ENCODE measurements at regions not wholly inside any gene's neighbourhood (a gene's known extent, or its start where the extent isn't known, plus 50 kb on each side); places are given as distances from the start of the nearest gene placed in this dataset.

DNA sequence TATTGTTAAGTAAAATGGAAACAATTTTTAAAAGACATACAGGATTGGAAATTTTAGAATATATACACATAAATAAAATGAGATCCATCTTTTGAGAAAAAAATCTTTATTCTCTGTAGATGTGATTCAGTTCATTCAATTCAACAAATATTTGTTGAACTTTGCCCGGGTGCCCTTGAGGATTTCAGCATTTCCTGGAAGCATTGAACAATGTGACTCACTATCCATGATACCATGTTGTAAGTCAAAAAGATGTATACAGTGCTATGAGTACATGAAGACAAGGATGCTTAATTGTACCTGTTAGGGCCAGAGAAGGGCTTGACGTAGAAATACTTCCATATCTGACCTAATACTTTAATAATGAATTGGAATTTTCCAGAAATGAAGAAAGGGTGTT lies 353.7 kb downstream of the METTL15 start:
- Histone ChIP-seq H3K4me1 (no peaks in the 10 kb centered on the region), H3K36me3 (ENCODE audit: control insufficient read depth, insufficient read depth, low read length) (no peaks in the 10 kb centered on the region), H3K4me2 (ENCODE audit: low read length) (no peak overlapping the region), H3K4me3 (ENCODE audit: low read depth, low read length) (no peak overlapping the region), H3K9ac (no peak overlapping the region), H2AFZ (no peak overlapping the region), H3K79me2 (no peaks in the 10 kb centered on the region), H3K27ac (no peak overlapping the region), H3K9me3 (ENCODE audit: control insufficient read depth, low read length) (no peaks in the 10 kb centered on the region), H3K27me3 (ENCODE audit: control insufficient read depth, insufficient read depth, low read length) (no peaks in the 10 kb centered on the region)
- TF ChIP-seq, protein P1, sequence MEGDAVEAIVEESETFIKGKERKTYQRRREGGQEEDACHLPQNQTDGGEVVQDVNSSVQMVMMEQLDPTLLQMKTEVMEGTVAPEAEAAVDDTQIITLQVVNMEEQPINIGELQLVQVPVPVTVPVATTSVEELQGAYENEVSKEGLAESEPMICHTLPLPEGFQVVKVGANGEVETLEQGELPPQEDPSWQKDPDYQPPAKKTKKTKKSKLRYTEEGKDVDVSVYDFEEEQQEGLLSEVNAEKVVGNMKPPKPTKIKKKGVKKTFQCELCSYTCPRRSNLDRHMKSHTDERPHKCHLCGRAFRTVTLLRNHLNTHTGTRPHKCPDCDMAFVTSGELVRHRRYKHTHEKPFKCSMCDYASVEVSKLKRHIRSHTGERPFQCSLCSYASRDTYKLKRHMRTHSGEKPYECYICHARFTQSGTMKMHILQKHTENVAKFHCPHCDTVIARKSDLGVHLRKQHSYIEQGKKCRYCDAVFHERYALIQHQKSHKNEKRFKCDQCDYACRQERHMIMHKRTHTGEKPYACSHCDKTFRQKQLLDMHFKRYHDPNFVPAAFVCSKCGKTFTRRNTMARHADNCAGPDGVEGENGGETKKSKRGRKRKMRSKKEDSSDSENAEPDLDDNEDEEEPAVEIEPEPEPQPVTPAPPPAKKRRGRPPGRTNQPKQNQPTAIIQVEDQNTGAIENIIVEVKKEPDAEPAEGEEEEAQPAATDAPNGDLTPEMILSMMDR (IDR thresholded peaks at IDR 0.05), result no peak

DNA sequence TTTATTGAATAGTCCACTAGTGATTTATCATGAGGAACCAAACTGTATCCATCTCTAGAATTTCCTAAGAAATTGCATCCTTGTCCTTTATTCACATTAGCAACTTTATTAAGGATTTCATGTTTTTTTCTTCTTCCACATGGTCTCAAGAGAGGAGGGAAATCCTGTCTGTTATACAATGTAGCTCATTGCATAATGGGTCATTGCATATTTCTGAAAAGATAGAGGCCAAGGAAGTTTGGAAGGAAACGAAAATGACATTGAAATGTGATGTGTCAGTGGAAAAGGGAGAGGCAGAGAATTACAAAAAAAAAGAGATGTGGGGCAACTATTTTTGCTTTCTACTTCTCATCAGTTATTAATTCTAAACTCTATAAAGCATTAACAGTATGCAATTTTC lies 353.1 kb downstream of the METTL15 start:
- TF ChIP-seq, protein P1 (IDR thresholded peaks at IDR 0.05), result no peak
- H3K36me3 ChIP-seq (ENCODE audit: control insufficient read depth, insufficient read depth, low read length), result no peaks in the 10 kb centered on the region

DNA sequence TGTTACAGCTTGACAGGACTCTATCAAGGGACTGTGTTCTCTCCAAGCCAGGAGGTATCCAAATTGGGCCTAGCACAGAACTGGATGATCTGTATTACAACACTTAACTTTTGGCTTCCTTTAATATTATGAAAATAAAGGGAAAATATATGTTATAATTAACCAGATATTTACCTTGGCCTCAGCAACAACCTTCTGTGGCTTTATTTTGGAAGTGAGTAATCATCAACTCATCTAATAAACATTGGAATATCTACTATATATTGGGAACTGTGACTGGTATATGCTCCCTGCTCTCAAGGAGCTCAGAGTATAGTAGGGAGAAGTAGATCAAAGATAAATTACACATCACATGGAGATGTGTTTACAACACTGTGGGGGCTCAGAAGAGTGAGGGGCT lies 352.2 kb downstream of the METTL15 start:
- Histone ChIP-seq H3K4me3 (ENCODE audit: low read depth, low read length) (no peak overlapping the region), H3K79me2 (no peaks in the 10 kb centered on the region), H3K9ac (no peak overlapping the region), H3K4me1 (no peaks in the 10 kb centered on the region), H3K27ac (no peak overlapping the region), H2AFZ (no peak overlapping the region), H3K9me3 (ENCODE audit: control insufficient read depth, low read length) (no peaks in the 10 kb centered on the region), H3K27me3 (ENCODE audit: control insufficient read depth, insufficient read depth, low read length) (no peaks in the 10 kb centered on the region), H3K36me3 (ENCODE audit: control insufficient read depth, insufficient read depth, low read length) (no peaks in the 10 kb centered on the region), H3K4me2 (ENCODE audit: low read length) (no peak overlapping the region)
- TF ChIP-seq, protein P1 (IDR thresholded peaks at IDR 0.05), result no peak

More for the DNA sequence above, 353.1 kb downstream of the METTL15 start:
- Histone ChIP-seq H3K27ac (no peak overlapping the region), H3K79me2 (no peaks in the 10 kb centered on the region), H3K4me1 (no peaks in the 10 kb centered on the region), H3K4me3 (ENCODE audit: low read depth, low read length) (no peak overlapping the region), H3K9ac (no peak overlapping the region), H2AFZ (no peak overlapping the region), H3K9me3 (ENCODE audit: control insufficient read depth, low read length) (no peaks in the 10 kb centered on the region), H3K4me2 (ENCODE audit: low read length) (no peak overlapping the region), H3K27me3 (ENCODE audit: control insufficient read depth, insufficient read depth, low read length) (no peaks in the 10 kb centered on the region)

DNA sequence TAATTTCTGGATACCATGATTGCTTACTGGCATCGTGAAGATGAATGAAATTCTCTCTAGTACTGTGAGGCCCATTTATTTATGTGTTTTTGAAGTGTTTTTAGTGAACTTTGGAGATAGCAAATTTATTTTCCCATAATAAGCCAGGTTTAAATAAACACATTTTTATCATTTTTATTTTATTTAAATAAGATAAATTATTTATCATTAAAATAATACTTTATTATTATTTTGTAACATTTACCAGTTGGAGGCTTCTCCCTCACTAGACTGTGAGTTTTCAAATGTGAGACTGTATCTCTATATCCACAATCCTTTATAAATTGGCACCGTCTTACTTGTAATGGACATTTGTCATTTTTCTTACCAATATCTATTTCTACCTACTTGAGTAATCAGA lies 351.7 kb downstream of the METTL15 start:
- H2AFZ ChIP-seq, result no peak overlapping the region
- no peaks in the 10 kb centered on the region for H3K9me3 ChIP-seq (ENCODE audit: control insufficient read depth, low read length)
- H3K4me1 ChIP-seq, result no peaks in the 10 kb centered on the region
- H3K9ac ChIP-seq, result no peak overlapping the region
- no peaks in the 10 kb centered on the region for H3K36me3 ChIP-seq (ENCODE audit: control insufficient read depth, insufficient read depth, low read length)
- no peak overlapping the region for H3K4me2 ChIP-seq (ENCODE audit: low read length)
- no peak overlapping the region for H3K27ac ChIP-seq
- H3K27me3 ChIP-seq (ENCODE audit: control insufficient read depth, insufficient read depth, low read length), result no peaks in the 10 kb centered on the region
- H3K79me2 ChIP-seq, result no peaks in the 10 kb centered on the region
- TF ChIP-seq, protein P1 (IDR thresholded peaks at IDR 0.05), result no peak
- no peak overlapping the region for H3K4me3 ChIP-seq (ENCODE audit: low read depth, low read length)

DNA sequence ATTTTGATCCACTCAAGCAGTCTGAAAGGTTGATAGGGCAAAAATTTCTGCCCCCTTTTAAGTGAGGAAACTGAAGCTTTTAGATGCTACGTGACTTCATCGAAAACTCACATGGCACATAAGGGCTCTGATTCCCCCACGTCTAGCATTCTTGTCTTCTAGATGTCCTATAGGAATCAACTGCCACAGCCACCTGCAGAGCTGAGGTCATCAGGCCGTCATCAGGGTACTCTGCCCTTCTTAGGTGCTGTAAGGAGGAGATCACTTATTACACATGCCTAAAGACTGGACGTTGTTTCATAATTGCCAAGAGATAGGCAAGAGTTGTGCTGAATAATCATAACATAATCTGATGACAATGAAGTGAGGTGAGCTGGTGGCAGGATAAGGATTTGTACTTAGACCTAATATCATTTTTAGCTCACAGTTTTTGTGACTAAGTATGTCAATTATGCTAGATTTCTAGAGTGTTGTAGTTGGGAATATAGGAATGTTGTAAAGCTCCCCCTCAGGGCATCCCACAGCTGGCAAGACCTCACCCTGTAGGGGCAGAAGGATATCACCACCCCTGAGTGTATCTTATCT lies 349.4 kb downstream of the METTL15 start:
- Histone ChIP-seq H3K27ac (no peak overlapping the region), H3K36me3 (ENCODE audit: control insufficient read depth, insufficient read depth, low read length) (no peaks in the 10 kb centered on the region), H3K4me2 (ENCODE audit: low read length) (no peak overlapping the region), H3K9me3 (ENCODE audit: control insufficient read depth, low read length) (no peaks in the 10 kb centered on the region), H3K79me2 (no peaks in the 10 kb centered on the region), H3K4me3 (ENCODE audit: low read depth, low read length) (no peak overlapping the region), H3K4me1 (no peaks in the 10 kb centered on the region), H2AFZ (no peak overlapping the region), H3K27me3 (ENCODE audit: control insufficient read depth, insufficient read depth, low read length) (no peaks in the 10 kb centered on the region), H3K9ac (no peak overlapping the region)
- TF ChIP-seq, protein P1 (IDR thresholded peaks at IDR 0.05), result no peak

Data from parathyroid adenoma (tissue), 2 donors.